Pancreas (tissue), 10 donors: ENCODE measurements at regions not wholly inside any gene's neighbourhood (a gene's known extent, or its start where the extent isn't known, plus 50 kb on each side); places are given as distances from the start of the nearest gene placed in this dataset.

ENCODE experiments used
- ATAC-seq, 4 donors: fragments of 200-7000 bp; cut with Tn5 transposase; one replicate each; pipeline versions ENCODE4 v1.8.0 to v1.9.1; 2020; ENCODE audit warnings: mild to moderate bottlenecking in 4 of 4, moderate library complexity in 4 of 4
- DNase-seq, 6 donors: peaks; one replicate each; pipeline ENCODE4 v3.0.0-alpha.2; 2020
- FAIRE-seq: peaks from 2 replicates; lab custom pipeline; 2012; peaks lifted over from hg19 to GRCh38; lab: Jason Lieb, UNC
- H3K27ac ChIP-seq, 4 donors: fragments of 200-600 bp; sonication (generic); 1 replicate in 3 of 4; 2 replicates in 1 of 4; pipeline versions ENCODE4 v1.5.0 to v1.8.0; 2020
- H3K27me3 ChIP-seq, 4 donors: fragments of 200-600 bp; one replicate each; pipeline ENCODE4 v1.8.0; 2021
- H3K36me3 ChIP-seq, 3 donors: fragments of 200-600 bp; sonication (generic) in 1 of 3; one replicate each; pipeline versions ENCODE4 v1.5.0 to v1.8.0; 2020 to 2021
- H3K4me1 ChIP-seq, 3 donors: fragments of 200-600 bp; one replicate each; pipeline ENCODE4 v1.8.0; 2021
- H3K4me3 ChIP-seq, 4 donors: fragments of 200-600 bp; sonication (generic) in 2 of 4; one replicate each; pipeline versions ENCODE4 v1.5.0 to v1.8.0; 2020 to 2021
- H3K9me3 ChIP-seq, 4 donors: fragments of 200-600 bp; one replicate each; pipeline ENCODE4 v1.8.0; 2021
- CTCF ChIP-seq, 4 donors: fragments of 200-600 bp; sonication (generic) in 3 of 4; IDR thresholded peaks; one replicate each; pipeline versions ENCODE4 v1.5.0 to v1.8.0; 2021; ENCODE audit warnings: antibody characterized with exemption in 4 of 4
- WGBS, 2 donors: extraction: QIAGEN DNeasy Blood & Tissue Kit; methylation state at CpG; one replicate each; pipeline ENCODE4 v1.1.7; 2013; 5-methylcytosine and 5-hydroxymethylcytosine counted together
- intact Hi-C, 3 donors: fragments of 100-400 bp; cut with DNase I; formaldehyde crosslinking; loops; one replicate each; pipeline versions ENCODE4 v1.11.1 to v1.14.2; 2022
- donor health status: healthy with polysubstance abuse.
- donor health status: DM: no; HTN: no; CAD: no; lungs with moderate emphysema.
- donor health status: DM: no; HTN: no; CAD: no.
- donor health status: control.
- donor health status: control.
- donor health status: Bipolar disorder and iron deficiency.
- donor health status: DM: yes; HTN: yes; CAD: no.
- donor health status: DM: no; HTN: no; CAD: no.
- donor health status: DM: no; HTN: no; CAD: no.
- donor health status: DM: yes; HTN: yes; CAD: no.

DNA sequence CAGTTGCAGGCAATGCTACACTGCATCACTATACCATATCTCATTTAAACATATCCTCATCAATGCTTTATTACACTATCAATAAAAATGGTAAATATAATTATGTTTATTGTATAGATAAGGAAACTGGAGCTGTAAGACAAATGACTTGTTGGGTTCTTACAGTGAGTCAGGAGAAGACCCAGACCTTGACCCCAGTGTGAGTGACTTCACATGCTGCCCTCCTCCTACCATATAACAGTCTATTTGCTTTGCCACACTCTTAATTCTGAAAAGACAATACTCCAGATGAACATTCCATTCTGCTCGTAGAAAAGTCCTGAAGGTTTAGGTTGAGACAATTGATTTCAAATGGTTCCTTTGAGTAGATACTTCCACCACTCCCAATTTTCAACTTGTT is 550.5 kb downstream of the PLPP3 start:
- no peak overlapping the region for H3K4me3 ChIP-seq

GRCh38 chr1:56028244-56028643 is 551.1 kb downstream of the PLPP3 start:
- ATAC-seq (no peak), FAIRE-seq (no peak), DNase-seq (no peak)
- intact Hi-C loops: no loop called here
- H3K27me3 ChIP-seq: no peaks in the 10 kb centered on the region
- no peaks in the 10 kb centered on the region for H3K36me3 ChIP-seq
- TF ChIP-seq CTCF (IDR thresholded peaks at IDR 0.05): no peak
- H3K4me1 ChIP-seq: peaks cover 0 to 3% (median 0%) of the 10 kb centered on the region in 3 donors
- H3K4me3 ChIP-seq: no peak overlapping the region
- no peak overlapping the region for H3K27ac ChIP-seq
- H3K9me3 ChIP-seq: no peaks in the 10 kb centered on the region
- WGBS, 2 donors: 91 to 95% methylated on average over 1 of the region's 1 CpG

More for the DNA sequence above, 550.5 kb downstream of the PLPP3 start:
- H3K36me3 ChIP-seq: no peaks in the 10 kb centered on the region
- FAIRE-seq (no peak), ATAC-seq (no peak), DNase-seq (no peak)
- 72 to 77% methylated on average over 1 of the region's 1 CpG for WGBS, 2 donors
- intact Hi-C loops: no loop called here
- H3K27ac ChIP-seq: no peak overlapping the region
- no peaks in the 10 kb centered on the region for H3K27me3 ChIP-seq
- TF ChIP-seq CTCF (IDR thresholded peaks at IDR 0.05): no peak
- peaks cover 0 to 3% (median 0%) of the 10 kb centered on the region in 3 donors for H3K4me1 ChIP-seq
- H3K9me3 ChIP-seq: no peaks in the 10 kb centered on the region

DNA sequence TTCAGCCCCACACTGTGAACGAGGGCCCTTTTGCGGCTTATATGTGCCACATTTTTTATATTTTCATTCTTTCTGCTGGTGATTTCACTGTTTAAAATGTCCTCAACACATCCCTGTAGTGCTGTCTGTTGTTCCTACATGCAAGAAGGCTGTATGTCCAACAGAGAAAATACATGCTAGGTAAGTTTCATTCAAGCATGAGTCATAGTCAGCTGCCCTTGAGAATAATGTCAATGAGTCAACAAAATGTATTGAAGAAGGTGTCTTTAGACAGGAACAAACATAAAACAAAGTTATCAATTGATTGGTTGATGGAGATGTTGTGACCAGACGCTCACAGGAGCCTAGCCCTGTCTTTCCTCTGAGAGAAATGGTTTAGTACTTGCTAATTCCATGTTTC is 553.4 kb downstream of the PLPP3 start:
- intact Hi-C loops: no loop called here
- Histone ChIP-seq H3K4me1 (peaks cover 0 to 3% (median 0%) of the 10 kb centered on the region in 3 donors), H3K36me3 (no peaks in the 10 kb centered on the region), H3K9me3 (no peaks in the 10 kb centered on the region), H3K27ac (no peak overlapping the region), H3K27me3 (no peaks in the 10 kb centered on the region), H3K4me3 (no peak overlapping the region)
- 76 to 79% methylated on average over 3 of the region's 3 CpGs for WGBS, 2 donors
- ATAC-seq (no peak), FAIRE-seq (no peak), DNase-seq (no peak)
- no peak for TF ChIP-seq CTCF (IDR thresholded peaks at IDR 0.05)

DNA sequence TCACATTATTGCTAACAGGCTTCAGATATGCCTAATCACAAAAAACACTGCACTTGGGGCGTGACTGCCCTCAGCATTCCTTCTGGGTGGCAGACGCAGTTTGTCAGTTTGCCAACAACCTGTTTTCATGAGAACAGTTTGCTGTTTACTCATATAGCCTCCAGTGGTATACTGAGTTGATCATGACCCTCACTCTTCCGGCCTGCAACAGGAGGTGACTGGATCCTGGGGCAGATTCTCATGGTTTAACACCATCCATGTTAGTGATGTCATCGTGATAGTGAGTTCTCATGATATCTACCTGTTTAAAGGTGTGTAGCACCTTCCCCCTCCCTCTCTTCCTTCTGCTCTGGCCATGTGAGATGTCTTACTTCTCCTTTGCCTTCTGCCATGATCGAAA is 555.2 kb downstream of the PLPP3 start:
- ATAC-seq (no peak), DNase-seq (no peak), FAIRE-seq (no peak)
- TF ChIP-seq CTCF (IDR thresholded peaks at IDR 0.05): no peak
- no peak overlapping the region for H3K4me3 ChIP-seq
- H3K27me3 ChIP-seq: no peaks in the 10 kb centered on the region
- no peaks in the 10 kb centered on the region for H3K4me1 ChIP-seq
- H3K36me3 ChIP-seq: no peaks in the 10 kb centered on the region
- intact Hi-C loops: no loop called here
- no peaks in the 10 kb centered on the region for H3K9me3 ChIP-seq
- no peak overlapping the region for H3K27ac ChIP-seq
- WGBS, 2 donors: 82 to 92% methylated on average over 5 of the region's 5 CpGs

DNA sequence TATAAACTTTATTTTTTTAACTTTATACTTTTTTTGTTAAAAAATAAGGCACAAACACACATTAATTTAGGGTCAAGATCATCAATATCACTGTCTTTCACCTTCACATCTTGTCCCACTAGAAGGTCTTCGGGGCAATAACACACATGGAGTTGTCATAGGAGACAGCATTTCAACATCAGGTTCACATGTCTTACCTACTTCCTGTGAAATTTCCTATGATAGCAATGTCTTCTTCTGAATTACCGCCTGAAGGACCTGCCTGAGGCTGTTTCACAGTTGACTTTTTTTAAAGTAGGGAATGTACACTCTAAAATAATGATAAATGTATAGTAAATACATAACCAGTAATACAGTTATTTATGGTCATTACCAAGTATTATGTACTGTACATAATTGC is 559.4 kb downstream of the PLPP3 start:
- no peaks in the 10 kb centered on the region for H3K9me3 ChIP-seq
- H3K36me3 ChIP-seq: no peaks in the 10 kb centered on the region
- no peak for TF ChIP-seq CTCF (IDR thresholded peaks at IDR 0.05)
- ATAC-seq: no peak
- no peaks in the 10 kb centered on the region for H3K4me1 ChIP-seq
- H3K27ac ChIP-seq: no peak overlapping the region
- no peak for DNase-seq
- no peaks in the 10 kb centered on the region for H3K27me3 ChIP-seq
- H3K4me3 ChIP-seq: no peak overlapping the region
- intact Hi-C loops: no loop called here
- WGBS, 2 donors: 90 to 93% methylated on average over 2 of the region's 2 CpGs
- FAIRE-seq: no peak
